Middle frontal gyrus (tissue), 1 donor: ENCODE measurements at regions not wholly inside any gene's neighbourhood (a gene's known extent, or its start where the extent isn't known, plus 50 kb on each side); places are given as distances from the start of the nearest gene placed in this dataset.
"Not testable (repeated sequence)": the region's sequence is repeated elsewhere in the genome, so short reads cannot be mapped to it uniquely, and the experiment has no call there.

Experiments
- DNase-seq: peaks from one replicate; pipeline ENCODE4 v3.0.0-alpha.2; 2015; ENCODE audit warnings: low spot score; ENCODE audit errors: extremely low spot score

DNA sequence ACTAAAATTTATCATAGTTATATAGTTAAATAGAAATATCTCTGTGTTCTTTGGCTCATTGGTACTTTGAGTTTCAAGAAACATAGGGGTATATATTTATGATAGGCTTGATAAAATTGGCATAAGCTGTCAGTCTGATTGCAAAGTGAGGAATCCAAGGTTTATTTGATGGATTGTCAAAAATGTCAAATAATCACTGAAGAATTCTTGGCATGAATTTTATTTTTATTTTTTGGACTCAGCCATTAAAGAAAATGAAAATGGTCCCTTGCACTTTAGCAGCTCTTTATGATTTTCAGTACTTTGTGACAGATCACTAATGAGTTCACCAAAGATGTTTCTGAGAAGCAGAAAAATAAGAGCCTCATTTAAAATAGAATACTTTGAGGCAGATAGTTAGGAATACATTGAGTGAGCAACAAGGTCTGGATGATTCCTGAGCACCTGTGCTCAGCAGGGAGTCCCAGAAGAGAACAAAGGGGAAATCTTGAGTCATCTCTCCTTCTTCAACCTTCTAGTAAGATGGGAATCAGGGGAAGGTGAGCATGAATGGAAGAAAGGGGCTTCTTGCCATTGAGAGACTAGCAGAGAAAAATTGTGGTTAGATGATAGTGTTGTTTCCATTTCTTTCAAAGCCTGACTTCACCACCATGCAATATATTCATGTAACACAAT lies 85.3 kb upstream of the VEPH1 start:
- DNase-seq, result no peak

DNA sequence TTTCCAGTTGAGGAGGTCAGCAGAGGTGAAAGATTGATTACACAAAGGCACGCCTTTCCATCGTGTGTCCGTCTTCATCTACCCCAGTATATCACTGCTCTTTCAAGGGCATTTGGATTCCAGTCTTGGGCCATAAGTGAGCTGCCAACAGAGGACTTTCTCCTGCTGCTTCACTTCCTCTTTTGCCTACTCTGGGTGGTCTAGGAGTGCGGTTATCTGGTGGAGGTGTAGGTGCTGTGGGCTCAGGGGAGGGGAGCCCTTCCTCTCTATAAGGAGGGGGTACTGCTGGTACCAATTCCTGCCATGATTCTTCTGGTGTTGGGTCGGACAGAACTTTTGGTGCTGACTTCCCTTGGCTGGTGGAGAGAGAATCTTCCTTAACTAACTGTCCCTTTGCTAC lies 83.1 kb upstream of the VEPH1 start:
- no peak for DNase-seq

DNA sequence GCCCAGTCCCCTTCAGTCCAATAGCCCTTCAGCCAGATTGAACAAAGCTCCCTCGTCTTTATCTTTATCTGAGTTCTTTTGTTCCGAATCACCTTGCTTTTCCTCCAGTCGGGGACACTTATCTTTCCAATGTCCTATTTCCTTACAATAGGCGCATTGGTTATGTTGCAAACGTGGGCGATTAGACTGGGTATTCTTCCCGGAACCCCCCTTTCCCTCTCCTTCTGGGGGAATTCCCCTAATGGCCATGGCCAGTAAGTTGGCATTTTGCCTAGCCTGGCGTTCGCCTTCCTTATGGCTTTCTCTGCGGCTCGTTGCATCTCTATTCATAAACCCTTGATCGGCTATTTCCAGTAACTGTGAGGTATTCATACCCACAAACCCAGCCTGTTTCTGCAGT lies 82.2 kb upstream of the VEPH1 start:
- no peak for DNase-seq

DNA sequence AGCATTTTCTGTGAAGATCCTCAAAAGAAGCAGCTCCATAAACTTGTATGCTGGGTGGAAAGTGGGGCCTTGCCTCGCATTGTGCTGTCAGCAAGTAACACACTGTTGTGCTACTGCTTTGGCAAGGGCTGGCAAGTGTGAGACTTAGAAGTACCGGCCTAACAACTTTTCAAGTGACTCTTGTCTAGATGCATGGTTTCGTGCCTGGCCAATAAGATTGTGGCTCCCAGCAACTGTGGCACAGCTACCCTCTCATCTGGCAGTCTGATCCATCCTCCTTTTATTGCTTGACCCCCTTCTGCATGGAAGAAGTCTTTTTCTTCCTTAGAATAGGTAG lies 79.4 kb upstream of the VEPH1 start:
- DNase-seq, result no peak

DNA sequence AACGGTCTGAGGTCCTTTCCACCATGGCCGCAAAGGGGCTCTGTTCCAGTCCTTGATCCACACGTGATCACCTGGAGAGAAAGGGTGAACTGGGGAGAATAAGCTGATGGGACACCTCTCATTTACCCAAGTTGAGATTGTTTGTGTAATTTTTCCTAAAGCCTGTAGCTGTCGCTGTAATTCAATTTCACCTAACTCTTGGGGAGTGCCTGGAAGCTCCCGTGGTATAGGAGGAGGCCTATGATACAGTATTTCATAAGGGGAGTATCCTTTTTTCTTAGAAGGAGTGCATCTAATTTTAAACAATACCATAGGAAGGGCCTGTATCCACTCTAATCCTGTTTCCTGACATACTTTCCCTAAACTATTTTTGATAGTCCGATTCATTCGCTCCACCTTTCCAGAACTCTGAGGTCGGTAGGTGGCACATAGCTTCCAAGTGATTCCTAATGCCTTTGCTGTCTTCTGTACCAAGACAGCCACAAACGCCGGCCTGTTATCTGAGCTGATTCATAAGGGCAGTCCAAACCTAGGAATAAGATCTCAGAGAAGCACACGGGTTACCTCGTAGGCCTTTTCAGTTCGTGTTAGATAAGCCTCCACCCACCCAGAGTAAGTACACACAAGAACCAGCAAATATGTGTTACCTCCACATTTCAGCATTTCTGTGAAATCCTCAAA lies 78.9 kb upstream of the VEPH1 start:
- DNase-seq, result not testable (repeated sequence)

DNA sequence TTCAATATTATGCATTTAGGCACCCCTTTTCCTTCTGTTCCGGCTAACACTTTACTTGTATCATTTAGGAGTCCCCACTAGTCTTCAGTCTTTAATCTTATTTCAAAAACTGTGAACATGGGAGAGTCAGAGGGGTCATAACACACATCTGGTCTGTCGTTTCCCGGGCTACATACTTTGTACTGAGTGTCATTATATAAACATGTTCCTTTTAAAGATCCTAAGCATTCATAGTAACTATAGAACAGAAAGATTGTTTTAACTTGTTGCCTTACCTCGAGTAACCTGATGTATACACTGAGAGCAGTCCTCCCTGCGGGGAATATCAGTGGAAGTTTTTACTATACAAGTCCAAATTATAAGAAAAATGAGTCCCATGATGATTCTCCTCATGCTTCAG lies 78.2 kb upstream of the VEPH1 start:
- DNase-seq, result no peak

DNA sequence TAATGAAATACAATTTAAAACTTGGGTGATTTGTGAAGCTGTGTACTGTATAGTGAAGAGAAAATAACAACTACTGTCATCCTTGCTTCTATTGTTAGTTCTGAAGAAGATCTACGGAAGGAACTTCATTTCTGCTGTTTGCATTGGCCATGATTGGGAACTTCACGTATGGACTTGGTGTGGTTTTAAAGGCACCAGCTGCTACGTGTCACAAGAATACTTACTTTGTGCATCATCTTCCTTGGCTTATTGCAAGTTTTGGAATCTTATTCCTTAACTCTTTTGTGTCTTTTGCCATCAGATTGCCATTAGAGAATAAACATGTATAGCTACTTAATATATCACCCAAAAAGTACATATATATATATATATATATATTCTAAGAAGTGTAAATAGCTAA lies 75.0 kb upstream of the VEPH1 start:
- DNase-seq, result no peak

DNA sequence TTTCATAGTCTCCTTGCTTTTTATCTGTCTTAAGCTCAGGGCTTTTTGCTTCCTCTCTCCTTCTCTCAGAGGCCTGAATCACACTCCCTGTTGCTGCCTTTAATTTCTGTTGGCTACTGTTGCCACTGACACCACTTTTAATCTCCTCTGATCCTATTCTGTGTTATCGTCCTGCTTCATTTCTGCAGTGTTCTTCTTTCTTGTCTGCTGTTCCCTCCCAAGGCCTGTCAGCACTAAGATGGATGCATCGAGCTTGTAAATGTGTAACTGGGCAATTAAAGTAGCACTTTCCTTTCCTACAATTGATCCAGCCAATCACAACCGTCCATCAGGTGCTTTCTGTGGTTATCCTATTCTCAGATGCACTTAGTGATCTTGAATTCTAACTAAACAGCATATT lies 71.3 kb upstream of the VEPH1 start:
- DNase-seq, result no peak

DNA sequence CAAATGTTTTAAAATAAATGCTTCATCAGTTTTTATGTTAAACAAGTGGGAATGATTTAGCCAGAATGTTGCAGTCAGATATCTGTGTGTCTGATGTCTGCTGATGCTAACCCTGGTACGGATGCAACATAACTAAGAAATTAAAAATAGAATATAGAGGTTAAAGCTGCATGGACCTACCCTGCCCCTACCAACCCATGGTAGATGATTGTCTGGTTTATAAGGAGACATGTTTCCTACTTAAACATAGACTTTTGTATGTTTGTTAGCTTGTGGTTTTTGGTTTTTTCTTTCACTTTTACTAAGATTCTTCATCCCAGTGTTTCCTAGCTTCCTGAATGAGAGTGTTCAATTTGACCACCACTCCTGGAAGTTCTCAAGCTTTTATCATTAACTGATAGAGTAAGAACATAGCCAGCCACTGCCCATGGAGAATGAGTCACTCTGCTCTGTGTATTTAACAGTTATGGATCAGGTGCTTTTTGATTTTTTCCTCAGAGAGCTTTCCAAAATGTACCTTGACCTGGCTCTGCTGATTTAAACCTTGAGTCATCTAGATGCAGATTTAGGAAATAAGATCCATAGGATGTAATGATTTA lies 70.7 kb upstream of the VEPH1 start:
- DNase-seq, result no peak

DNA sequence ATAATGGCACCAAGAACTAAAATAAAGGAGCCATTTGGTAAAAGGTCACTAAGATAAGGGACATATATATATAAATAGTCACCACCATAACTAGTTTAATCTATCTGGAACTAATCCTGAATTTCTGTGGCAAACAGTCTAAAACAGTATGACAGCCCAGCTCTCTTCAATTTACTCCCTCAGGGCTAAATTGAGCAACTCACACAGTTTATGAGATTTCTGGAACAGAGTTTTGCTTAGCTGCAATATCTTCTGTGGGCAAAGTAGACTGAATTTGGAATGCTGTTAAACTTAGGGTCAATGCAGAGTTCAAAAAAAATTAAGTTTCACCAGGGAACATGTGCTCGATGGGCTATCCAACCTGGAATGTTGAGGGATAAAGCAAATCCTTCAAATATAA lies 70.1 kb upstream of the VEPH1 start:
- DNase-seq, result no peak

DNA sequence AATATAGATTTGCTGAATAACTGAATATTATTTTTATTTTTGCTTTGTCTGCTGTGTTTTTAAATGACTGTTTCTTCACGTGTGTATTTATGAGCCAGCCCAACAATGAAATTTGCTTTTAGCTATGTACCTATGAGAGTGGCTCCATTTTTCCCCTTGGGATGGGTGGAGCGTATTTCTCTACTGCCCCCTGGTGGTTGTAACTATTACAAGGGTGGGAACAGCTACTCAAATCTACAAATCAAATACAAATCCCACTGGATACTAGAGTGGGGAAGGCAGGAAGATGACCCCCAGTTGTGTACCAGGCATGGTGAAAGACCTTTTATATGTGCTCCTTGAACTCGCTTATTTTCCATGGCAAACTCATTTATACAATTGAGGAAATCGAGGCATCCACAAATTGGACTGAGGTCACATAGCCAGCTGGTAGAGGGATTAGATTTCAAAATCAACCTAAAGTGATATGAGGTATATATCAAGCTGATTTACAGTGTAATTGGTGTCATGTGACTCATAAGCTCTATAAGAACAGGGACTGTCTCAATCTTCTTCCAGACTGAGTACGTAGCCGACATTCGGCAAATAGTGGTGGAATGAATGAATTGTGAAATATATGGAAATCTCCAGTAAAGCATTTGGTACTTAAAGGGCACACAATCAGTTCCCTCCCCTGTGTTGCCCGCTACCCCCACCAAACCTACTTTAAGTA lies 69.5 kb upstream of the VEPH1 start:
- DNase-seq, result no peak

DNA sequence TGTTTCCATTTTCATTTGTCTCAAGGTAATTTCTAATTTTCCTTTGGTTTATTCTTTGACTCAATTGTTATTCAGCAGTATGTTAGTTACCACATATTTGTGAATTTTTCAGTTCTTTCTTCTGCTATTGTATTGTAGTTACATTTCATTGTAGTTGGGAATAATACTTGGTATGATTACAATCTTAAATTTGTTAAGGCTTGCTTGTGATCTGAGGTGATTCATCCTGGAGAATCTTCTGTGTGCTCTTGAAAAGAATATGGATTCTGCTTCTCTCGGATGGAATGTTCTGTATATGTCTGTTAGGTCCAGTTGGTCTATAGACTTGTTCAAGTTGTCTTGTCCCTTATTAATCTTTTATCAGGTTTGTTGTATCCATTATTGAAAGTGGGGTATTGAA lies 63.4 kb upstream of the VEPH1 start:
- DNase-seq, result no peak

DNA sequence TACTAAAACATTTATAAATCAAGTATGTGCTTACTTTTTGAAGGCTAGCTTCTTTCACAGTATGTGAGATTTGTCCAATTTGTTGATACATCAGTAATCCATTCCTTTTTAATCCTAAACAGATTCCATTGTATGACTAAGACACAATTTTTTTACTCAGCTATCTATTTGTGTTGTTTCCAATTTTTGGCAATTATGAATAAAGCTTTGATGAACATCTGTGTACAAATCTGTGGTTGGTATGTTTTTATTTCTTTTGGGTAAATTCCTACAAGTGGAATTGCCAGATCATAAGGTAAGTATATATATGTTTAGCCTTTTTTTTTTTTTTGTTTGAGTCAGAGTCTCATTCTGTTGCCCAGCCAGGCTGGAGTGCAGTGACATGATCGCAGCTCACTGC lies 56.2 kb upstream of the VEPH1 start:
- DNase-seq, result no peak
